ENCODE measurements at regions not wholly inside any gene's neighbourhood (a gene's known extent, or its start where the extent isn't known, plus 50 kb on each side); places are given as distances from the start of the nearest gene placed in this dataset.

DNA sequence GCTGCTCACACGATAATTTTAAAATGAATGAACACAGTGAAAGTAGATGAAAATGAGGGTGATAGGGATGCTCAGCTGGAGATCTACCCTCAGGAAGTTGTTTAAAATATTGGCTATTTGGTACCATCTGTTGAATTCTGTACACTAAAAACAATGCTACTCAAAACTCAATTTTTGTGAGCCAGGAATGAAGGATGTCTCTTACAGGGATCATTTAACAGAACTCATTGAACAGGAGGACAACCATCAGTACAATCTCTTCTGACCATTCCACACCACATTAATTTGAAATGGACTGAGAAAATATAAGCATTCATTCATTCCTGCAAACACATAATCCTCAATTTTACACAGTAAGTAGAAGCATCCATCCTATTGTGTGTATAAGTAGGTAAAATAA is 1355.1 kb upstream of the CRIM1 start:
- TF ChIP-seq, protein P1, sequence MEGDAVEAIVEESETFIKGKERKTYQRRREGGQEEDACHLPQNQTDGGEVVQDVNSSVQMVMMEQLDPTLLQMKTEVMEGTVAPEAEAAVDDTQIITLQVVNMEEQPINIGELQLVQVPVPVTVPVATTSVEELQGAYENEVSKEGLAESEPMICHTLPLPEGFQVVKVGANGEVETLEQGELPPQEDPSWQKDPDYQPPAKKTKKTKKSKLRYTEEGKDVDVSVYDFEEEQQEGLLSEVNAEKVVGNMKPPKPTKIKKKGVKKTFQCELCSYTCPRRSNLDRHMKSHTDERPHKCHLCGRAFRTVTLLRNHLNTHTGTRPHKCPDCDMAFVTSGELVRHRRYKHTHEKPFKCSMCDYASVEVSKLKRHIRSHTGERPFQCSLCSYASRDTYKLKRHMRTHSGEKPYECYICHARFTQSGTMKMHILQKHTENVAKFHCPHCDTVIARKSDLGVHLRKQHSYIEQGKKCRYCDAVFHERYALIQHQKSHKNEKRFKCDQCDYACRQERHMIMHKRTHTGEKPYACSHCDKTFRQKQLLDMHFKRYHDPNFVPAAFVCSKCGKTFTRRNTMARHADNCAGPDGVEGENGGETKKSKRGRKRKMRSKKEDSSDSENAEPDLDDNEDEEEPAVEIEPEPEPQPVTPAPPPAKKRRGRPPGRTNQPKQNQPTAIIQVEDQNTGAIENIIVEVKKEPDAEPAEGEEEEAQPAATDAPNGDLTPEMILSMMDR (IDR thresholded peaks at IDR 0.05), result no peak
- H3K9me3 Mint-ChIP-seq (ENCODE audit: low read depth), result no peaks in the 10 kb centered on the region
- no peak overlapping the region for H3K27ac Mint-ChIP-seq (ENCODE audit: unreplicated experiment)
- no peak for DNase-seq (ENCODE audit: low spot score)
- H3K4me3 Mint-ChIP-seq (ENCODE audit: unreplicated experiment), result no peak overlapping the region
- H3K36me3 Mint-ChIP-seq (ENCODE audit: low read depth), result no peaks in the 10 kb centered on the region
- peaks cover 5% of the 10 kb centered on the region for H3K27me3 Mint-ChIP-seq (ENCODE audit: low read depth)
- H3K4me1 Mint-ChIP-seq (ENCODE audit: low read depth), result no peaks in the 10 kb centered on the region

DNA sequence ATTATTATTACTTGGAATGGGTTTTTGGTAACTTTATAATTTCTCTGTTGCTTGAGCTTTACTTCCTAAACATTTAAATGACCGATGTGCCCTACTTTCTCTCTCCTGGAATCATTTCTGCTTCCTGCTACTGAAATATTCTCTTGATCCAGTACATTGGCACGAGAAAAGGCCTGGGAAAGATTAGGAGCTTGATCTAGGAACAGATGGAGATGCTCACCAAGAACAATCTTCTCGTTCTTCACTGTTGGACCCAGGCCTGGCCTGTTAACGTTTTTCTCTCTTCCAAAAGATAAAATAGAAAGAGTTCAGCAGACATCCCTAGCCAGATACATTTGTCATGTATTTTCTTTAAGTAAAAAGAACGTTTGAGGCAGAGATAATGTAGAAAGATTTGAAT is 1356.8 kb upstream of the CRIM1 start:
- H3K27ac Mint-ChIP-seq (ENCODE audit: unreplicated experiment), result no peak overlapping the region
- TF ChIP-seq, protein P1 (IDR thresholded peaks at IDR 0.05), result no peak
- H3K27me3 Mint-ChIP-seq (ENCODE audit: low read depth), result peaks cover 4% of the 10 kb centered on the region
- H3K4me3 Mint-ChIP-seq (ENCODE audit: unreplicated experiment), result no peak overlapping the region
- no peaks in the 10 kb centered on the region for H3K9me3 Mint-ChIP-seq (ENCODE audit: low read depth)
- no peaks in the 10 kb centered on the region for H3K4me1 Mint-ChIP-seq (ENCODE audit: low read depth)
- no peak for DNase-seq (ENCODE audit: low spot score)
- no peaks in the 10 kb centered on the region for H3K36me3 Mint-ChIP-seq (ENCODE audit: low read depth)

DNA sequence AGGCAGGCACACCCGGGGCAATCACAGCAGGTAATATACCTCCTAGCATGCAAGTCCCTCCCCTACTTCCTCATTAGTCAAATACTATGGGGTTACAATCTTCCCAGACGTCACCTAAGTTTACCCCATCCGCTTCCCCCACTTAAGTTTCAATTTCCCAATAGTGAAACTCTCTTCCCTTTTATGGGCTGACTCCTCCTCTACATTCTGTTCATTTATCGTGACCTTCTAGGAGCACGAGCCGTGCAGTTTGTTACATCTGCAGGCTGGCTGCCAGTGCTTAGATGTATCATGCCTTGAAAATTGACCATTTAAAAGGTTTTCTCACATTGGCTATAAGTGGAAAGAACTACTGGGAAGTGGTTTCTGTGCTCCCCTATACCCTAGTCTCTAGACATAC is 1357.8 kb upstream of the CRIM1 start:
- Mint-ChIP-seq H3K9me3 (ENCODE audit: low read depth) (no peaks in the 10 kb centered on the region), H3K4me1 (ENCODE audit: low read depth) (no peaks in the 10 kb centered on the region), H3K4me3 (ENCODE audit: unreplicated experiment) (no peak overlapping the region), H3K27ac (ENCODE audit: unreplicated experiment) (no peak overlapping the region), H3K36me3 (ENCODE audit: low read depth) (no peaks in the 10 kb centered on the region), H3K27me3 (ENCODE audit: low read depth) (peaks cover 3% of the 10 kb centered on the region)
- TF ChIP-seq, protein P1 (IDR thresholded peaks at IDR 0.05), result no peak
- no peak for DNase-seq (ENCODE audit: low spot score)

DNA sequence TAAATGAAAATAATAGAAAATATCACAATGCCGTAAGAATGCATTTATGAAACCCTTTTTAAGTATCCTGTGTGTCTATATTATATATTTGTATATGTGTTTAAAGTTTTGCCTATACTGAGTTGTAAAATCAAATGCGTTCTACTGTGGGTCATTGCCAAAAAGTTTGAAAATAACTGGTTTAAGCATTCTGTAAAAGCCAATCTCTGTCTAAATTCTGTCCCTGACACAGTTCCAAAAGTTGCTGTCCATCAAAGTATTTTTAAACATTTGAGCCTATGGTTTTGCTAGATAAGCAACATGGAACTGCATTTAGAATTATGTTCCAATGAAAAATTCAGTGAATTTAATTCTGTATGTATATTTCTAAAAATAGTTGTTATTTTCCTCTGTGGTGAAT is 1360.4 kb upstream of the CRIM1 start:
- no peaks in the 10 kb centered on the region for H3K36me3 Mint-ChIP-seq (ENCODE audit: low read depth)
- H3K27ac Mint-ChIP-seq (ENCODE audit: unreplicated experiment), result no peak overlapping the region
- no peak overlapping the region for H3K4me3 Mint-ChIP-seq (ENCODE audit: unreplicated experiment)
- H3K4me1 Mint-ChIP-seq (ENCODE audit: low read depth), result no peaks in the 10 kb centered on the region
- no peaks in the 10 kb centered on the region for H3K9me3 Mint-ChIP-seq (ENCODE audit: low read depth)
- DNase-seq (ENCODE audit: low spot score), result no peak
- H3K27me3 Mint-ChIP-seq (ENCODE audit: low read depth), result peaks cover 3% of the 10 kb centered on the region
- TF ChIP-seq, protein P1 (IDR thresholded peaks at IDR 0.05), result no peak

DNA sequence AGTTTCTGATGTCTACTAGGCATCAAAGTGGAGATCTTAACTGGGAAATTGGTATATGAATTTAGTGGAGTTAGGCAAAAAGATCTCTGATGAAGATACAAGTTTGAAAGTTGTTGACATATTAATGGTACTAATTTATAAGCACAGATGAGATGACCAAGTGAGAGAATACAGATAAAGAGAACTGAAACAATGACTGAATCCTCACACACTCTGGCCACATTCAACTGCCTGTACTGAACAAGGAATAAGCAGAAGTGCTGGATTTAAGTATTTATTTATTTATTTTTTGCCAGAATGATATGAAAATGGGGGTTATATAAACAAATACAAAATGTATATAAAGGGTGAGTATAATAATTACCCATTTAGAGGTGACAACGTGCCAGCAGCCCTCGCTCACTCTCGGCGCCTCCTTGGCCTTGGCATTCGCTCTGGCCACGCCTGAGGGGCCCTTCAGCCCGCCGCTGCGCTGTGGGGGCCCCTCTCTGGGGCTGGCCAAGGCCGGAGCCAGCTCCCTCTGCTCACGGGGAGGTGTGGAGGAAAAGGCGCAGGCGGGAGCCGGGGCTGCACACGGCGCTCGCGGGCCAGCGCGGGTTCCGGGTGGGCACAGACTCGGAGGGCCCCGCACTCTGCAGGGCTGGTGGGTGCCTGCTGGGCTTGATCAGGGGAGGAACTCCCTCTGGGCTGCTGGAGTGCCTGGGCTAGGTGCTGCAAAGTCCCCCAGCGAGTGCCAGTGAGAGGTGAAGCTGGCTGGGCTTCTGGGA is 1363.9 kb upstream of the CRIM1 start:
- TF ChIP-seq, protein P1 (IDR thresholded peaks at IDR 0.05), result no peak
- peak; percentile 82 for DNase-seq (ENCODE audit: low spot score)
- Mint-ChIP-seq H3K4me1 (ENCODE audit: low read depth) (no peaks in the 10 kb centered on the region), H3K36me3 (ENCODE audit: low read depth) (no peaks in the 10 kb centered on the region), H3K27me3 (ENCODE audit: low read depth) (no peaks in the 10 kb centered on the region), H3K27ac (ENCODE audit: unreplicated experiment) (no peak overlapping the region), H3K9me3 (ENCODE audit: low read depth) (no peaks in the 10 kb centered on the region), H3K4me3 (ENCODE audit: unreplicated experiment) (no peak overlapping the region)
